ENCODE measurements at regions not wholly inside any gene's neighbourhood (a gene's known extent, or its start where the extent isn't known, plus 50 kb on each side); places are given as distances from the start of the nearest gene placed in this dataset.

DNA sequence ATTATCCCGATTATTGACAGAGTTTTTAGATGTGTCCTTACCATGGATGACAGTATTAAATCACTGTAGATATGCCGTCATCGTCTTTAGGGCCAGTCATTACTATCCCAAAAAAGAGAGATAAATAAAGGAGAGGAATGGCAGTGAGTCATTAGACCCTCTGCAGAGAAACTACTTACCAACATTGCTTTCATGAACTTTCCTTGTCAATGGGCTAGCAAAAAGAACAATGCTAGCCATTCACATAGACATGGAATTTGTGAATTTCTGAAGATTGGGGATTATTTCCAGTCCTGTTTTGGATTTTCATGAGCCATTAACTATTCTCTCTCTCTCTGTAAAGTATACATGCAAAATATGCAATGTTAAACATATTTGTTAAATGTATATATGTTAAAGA lies 319.4 kb upstream of the FANCL start:
- DNase-seq: no peak

DNA sequence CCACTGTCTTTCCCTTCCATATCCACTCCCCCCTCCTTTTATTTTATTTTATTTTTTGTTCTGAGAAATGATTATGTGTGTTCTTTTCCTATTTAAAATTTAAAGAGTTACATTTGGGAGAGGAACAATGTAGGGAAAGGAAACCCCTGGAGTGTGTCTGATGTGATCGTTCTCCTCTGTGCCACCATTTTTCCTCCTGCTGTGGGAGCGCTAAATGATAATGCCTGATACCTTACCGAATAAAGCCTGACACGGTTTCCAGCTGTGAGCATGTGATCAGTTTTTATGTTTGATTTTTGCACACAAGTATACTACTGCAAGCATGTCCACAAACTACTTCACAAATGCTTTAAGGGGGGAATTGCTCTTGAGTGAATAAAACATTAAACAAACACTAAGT lies 317.8 kb upstream of the FANCL start:
- no peak for DNase-seq

DNA sequence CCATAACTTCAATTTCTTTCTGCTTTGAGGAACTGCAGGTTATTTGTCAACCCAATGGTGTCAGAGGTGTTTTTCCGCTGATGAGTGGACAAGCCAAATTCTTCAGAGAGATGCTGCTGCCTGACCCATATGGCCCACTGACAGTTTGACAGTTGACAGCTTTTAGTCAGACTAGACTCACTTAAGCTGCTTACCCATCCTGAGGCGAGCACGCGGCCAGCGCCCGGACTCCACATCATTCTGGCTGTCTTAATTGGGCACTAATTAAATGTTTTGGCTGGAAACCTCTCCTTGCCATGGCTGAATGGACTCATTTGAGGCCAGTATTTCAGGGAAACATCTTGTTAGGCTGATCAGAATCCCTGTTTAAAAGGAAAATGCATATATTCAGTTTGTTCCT lies 316.1 kb upstream of the FANCL start:
- DNase-seq: no peak

DNA sequence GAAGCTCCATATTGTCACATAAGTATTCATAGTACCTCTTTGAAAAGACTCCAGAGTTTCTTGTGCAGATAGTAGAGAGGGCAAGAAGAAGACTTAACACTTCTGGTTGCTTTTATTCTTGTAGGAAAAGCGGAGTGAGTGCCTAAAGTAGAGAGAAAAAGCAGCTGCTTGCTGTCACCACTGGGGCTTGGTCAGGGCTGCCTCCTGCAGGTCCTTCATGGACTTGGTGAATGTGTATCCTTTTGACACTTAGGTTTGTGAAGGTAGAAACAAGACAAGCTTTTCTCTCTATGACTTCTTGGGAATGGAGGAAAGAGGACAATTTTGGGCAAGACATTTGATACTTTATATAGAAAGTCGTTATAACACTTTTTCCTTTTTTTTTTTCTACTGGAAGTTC lies 312.8 kb upstream of the FANCL start:
- no peak for DNase-seq

DNA sequence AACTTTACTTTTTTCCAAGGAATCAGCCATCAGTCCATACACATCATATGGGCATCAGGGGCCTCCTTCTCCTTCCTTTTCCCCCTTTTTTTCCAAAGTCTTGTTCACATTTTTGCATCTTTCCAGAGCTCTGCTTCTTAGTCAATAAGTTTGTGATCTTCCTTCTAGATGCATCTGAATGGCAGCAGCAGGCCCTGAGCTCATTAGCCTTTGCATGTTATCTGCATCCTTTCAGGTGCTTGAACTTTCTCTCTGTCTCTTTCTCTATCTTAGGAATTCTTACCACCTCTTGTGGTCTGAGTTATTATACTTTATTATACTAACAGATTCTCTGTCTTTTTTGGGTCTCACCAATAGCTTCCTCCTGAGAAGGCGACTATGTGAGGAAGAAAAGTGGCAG lies 312.4 kb upstream of the FANCL start:
- no peak for DNase-seq

DNA sequence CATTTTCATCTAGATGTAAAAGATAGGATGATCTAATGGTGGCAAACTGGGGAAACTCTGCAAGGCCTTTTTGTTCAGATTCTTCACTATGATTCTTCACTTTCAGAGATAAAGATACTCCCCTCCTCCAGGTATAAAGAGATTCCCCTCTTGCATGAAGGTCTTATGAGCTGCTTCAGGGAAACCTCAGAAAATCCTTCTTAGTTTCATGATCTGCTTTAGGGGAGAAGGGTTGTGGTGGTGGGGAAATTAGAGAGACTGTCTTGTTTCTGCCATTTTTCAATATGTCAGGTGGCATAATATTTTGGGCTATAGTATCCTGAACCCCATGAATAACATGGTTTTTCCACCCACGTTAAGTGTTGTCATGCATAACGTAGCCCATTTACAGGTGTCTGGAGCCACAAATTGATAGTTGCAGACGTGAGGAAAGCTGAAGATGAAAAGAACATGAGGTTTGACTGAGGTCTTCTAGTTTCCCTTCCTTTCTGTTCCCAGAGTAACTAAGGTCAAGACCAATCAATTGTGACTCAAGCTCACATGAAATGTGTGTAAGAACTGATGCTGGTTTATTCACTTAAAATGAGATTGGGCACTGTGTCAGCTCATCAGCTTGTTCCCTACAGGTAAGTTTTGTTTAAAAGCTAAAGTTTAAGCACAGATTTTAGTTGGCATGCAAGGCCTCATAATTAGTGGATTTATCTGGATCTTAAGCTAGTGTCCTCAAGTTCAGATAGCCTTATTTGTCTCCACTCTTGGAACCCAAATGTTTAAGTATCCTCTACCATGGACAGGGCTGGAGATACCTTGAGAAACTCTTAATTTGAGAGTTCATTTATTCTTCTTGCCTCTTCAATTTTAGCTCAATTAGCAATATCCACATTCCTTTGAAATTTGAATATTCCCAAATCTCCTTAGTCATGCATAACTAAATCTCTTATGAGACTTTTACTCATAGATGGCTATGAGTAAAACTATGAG lies 304.5 kb upstream of the FANCL start:
- DNase-seq: no peak

DNA sequence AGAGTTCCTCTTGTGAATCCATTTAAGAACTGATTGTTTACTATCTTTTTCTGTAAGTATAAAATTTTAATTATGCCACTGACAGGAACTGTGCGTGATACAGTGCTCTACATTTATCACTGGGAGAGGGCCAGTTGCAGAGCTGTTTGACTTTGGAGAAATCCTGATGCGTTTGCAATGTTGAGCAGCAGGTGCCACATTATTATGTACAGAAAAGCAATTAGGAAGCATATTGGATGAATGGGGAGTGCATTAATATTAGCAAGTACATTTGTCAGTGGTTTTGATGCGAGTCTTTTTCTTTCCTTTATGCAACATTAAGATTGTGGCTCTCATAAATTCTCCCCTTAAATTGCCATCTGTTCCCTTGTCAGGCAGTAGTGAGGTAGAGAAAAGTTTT lies 302.3 kb upstream of the FANCL start:
- DNase-seq: no peak

DNA sequence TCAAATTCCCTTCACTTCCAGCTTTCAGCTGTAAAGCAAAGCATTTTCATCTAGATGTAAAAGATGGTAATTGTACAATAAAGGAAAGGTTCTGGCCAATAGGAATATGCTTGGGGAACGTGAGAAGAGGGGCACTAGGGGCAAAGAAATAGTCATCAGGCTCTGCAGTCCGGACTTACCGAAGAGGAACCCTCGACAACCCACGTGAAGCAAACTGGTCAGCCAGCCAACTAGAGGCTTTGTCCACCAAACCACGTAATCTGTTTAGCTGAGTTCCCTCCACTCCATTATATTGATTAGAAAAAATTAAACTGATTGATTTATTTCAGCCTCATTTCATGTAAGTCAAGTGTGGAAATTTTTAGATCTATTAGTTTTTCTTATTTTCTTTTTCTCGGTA lies 300.4 kb upstream of the FANCL start:
- DNase-seq: no peak

DNA sequence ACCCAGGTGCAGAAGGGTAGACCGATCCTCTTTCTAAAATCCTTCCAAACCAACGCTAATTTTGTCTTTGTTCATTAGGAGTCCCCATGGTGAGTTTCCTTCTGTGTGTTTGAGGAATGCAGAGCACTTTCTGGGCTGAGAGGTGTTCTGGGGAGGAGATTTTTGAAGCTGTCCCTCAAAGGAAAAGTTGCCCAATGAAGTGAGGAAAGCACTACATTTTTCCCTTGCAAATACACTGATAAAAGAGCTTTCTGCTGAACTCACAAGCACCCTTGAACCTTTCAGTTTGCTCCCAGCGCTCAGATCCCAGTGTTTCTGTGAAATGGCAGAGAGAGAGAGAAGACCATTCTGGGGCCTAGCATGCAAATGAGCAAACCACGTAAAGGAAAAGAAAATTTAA lies 299.6 kb upstream of the FANCL start:
- DNase-seq: no peak

DNA sequence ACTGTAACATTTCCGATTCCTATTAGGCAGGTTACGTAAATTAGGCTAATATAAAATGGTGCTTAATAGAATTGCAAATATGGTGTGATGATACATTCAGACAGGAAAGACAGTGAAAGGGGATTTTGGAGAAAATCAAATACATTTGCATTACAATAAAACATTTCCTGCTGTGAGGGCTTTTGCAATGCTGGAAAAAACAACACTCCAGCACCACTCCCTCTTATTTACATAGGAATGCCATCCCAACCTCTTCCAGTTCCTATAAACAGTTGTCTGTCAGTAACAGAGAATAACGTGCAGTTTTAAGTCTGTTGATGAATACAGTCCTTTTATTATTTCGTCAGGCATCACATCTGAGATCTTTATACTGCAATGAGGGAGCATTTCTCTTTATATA lies 298.8 kb upstream of the FANCL start:
- DNase-seq: peak; percentile 8

DNA sequence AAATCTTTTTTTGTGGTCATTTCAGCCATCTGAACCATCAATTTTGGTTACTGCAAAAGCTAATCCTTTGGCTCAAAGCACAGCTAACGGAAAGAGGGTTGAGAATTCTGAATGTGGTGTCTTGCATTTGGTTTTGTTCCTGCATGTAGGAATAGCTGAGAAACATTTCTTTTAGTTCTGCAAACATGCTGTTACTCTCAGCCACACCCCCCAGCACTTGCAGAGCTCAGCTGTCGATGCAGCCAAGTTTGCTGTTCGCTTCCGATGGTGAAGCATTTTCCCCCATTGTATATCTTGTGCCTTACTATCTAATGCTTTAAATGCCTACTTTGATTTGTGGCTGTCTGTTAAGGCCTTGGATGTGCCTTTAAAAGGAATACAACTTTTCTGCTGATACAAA lies 294.9 kb upstream of the FANCL start:
- no peak for DNase-seq

DNA sequence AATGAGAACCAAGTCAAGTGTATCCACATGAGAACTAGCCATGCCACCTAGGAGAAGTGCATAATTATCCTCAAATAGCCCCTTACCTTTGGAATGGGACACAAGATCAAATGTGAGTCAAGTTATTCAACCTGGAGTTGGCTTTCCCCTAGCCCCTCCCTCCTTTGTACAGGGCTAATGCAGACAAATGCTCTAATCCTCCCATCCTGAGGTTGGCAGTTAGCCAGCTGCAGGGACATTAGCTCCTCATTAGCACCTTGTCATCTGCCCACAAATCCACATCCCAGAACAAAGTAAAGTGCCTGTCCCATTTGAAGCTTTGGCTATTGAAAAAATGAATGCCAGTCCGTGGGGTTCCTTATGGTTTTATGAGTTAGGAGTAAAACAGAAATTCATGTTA lies 294.1 kb upstream of the FANCL start:
- peak; percentile 46 for DNase-seq

DNA sequence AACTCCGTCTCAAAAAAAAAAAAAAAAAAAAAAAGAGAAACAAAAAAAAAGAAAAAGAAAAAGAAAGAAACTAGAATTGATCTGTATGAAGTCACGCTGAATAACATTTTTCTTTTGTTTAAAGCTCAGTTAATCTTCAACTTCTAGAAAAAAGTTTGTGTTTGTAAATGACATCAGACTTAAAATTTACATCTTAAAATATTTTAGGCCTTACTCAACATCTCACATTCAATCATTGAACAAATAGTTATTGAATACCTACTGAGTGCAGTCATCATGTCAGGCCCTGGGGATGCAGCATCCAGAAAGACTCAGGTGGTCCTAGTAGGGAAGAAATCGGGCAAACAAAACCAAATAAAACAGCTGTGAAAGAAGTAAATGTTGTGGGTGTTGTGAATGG lies 292.3 kb upstream of the FANCL start:
- DNase-seq: no peak

DNA sequence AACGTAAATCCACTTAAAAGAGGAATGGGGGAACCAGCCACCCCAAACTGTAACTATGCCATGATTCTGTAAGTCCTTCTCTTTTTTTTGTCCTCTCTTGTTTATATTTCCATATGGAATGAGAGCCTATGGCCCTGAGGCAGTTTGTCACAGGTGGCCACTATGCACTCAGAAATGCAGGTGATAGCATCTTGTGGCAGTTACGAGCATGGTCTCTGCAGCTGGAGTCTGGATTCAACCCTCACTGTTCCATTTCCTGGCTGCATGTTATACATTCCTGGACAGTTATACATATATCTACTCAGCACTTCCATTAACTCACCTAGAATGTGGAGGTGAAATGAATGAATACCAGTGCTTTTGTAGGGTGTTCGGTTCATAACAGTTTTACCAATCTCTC lies 291.5 kb upstream of the FANCL start:
- no peak for DNase-seq

DNA sequence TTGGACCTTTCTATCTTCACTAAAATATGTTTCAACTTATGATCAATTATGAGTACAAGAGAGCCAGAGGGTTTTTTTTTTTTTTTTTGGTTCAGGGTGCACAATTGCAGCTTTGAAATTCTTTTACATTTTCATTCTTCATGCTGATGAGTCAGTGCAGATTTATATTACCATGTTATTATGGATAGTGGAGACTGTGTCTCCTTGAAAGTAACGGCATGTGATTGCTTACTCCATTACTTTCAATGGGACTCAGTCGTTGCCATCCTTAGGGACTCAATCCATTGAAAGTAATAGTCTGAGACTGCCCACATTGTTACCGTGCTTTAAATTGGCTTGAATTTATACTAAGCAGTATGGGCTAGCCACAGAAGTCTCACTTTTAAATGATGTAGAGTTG lies 286.5 kb upstream of the FANCL start:
- DNase-seq: no peak

DNA sequence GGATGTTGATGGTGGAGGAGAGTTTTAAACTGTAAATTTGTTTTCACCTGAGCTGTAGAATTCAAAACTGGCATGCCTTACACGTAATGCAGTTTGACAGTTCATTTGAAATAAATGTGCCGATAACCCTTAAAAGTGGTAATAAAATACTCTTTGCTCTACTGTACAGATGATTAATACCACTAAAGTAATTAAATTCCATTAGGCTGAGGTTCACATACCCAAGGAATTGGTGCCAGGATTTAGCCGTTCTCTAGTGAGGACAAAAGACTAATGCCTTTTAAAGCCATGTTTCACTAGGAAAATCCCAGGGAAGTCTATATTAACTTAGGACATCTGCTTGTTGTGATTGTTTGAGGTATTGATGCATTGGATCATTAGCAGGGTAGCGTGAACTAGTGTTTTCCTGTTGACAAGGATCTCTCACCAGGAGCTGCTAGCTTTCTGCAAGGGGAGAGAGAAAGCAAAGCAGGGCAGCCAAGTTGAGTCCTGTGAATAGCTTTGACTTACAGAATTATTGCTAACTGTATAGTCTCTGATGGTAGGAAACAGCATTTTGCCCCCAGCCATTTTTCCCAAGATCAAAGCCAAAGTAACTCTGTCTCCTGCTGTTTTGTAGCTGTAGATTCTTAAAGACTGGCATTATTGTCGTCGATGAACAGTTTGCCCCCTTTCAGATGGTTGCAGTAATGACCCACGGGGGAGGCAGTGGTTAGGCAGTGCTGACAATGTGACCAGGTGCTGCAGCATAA lies 280.9 kb upstream of the FANCL start:
- peak; percentile 5 for DNase-seq

DNA sequence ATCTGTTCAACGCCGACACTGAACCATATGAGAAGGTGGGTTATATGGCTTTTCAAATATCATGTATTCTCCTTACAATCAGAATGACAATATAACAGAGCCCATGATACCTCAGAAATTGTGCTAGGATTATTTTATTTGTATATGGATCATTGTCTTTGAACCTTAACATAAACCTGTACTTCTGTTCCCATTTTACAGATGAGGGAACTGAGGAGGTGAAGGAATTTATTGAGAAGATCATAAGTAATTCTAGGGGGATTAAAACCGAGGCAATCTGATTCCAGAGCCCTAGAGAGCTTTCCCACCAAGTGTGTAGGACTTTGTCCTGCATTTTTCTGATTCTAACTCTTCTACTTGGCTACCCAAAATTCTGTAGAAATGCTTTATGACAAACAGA lies 279.8 kb upstream of the FANCL start:
- no peak for DNase-seq

DNA sequence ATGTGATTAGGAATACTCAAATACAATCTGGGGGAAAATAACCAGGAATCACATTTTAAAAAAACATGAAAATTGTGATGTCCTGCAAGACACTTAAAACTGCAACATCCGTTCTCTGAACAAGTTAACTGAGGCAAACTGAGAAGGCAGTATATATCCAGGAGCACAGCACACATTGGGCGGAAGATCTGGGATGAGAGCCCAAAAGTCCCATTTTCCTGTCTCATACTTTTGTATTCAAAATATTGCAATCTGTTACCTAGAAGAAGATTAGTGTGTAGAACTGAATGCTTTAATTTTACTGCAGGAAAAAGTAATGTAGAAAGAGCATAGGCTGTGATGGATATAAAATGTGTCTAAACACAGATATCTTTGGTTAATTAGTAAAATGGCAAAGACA lies 276.8 kb upstream of the FANCL start:
- DNase-seq: no peak

DNA sequence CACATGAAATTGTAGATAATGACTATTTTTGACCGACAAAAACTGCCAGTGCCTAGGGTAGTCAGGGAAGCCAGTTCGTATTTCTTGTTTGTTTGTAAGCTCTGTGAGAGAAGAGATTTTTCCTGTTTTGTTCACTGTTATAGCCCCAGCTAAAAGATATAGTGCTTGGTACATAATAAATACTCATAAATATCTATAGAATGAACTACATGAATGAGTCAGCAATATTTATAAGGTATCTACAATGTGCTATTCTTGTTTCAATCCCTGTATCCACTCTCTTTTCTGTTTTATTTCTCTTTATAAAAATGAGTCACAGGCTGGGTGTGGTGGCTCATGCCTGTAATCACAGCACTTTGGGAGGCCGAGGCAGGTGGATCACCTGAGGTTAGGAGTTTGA lies 275.6 kb upstream of the FANCL start:
- no peak for DNase-seq

DNA sequence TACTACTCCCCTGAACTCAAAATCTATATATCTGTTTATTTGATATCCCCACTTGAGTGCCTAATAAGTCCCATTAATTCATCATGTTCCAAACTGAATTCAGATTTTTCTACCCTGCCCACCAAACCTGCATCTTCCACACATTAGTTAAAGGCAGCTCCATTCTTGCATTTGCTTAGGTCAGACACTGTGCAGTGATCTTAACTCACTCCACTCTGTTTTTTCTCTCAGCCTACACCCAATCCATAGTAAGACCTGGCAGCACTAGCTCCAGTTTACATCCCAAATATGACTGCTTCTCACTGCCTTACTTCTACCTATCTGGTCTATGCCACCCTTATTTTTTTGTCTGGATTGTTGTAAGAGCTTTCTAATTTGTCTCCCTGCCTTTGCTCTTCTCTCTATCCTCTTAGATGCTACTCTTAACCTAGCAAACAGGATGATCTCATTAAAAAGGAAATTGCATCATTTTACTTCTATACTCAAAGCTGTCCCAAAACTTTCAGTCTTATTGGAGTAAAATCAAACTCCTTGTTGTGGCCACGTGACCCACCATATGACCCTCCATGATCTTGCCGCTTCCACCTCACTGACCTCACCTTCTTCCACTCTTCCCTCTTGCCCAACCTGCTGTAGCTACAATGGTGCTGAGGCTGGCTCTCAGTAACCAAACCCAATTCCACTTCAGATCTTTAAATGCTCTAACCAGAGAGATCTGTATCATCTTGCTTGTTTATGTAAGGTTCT lies 274.9 kb upstream of the FANCL start:
- DNase-seq: peak; percentile 34

DNA sequence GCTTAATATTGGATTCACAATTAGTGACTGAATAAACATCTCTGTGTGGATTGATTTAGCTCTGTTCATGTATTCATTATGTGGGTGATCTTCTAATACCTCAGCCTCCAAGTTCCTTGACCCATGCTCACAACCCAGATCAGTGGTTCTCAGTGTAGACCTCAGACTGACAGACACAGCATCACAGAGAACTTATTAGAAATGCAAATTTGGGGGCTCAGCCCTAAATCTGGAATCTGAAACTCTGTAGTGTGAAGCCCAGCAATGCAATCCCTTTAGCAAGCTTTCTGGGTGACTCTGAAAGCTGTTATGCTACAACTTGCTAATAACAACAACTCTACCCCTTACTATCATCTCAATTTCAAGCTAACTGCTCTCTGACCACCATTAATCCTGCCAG lies 273.1 kb upstream of the FANCL start:
- DNase-seq: no peak

DNA sequence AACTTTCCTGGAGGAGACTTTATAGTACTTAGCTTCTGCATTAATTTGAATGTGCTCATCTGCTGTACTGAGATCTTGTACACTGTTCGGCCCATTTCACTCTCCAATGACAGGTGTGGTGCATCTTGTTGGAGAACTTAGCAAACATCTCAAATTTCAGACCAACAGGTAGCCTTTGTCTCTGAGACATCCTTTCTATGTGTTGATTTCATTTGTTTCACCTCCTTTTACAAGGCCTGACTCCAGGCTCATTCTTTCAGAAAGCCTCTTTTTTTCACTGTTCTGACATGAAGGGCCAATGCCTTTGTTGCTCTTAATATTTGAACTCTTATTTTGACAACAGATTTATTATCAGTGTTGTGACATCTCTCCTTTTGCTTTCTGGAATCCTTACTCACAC lies 271.8 kb upstream of the FANCL start:
- DNase-seq: peak; percentile 63

DNA sequence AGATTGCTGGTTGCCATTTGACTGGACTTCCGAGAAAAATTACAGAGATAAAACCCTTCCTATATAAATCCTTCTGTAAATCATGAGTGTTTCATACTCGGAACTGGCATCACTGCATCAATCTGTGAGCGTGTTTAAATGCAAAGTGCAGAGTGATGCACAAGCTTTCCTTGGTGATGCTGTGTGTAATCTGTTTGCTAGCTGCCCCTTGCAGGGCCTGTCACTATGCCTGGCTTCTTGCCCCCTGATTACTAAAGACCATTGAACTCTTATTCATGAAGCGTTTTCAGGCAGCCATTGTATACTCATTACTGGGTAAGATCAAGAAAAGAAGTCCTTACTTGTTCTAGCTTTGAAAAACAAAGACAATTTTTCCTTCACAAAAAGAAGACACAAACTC lies 266.9 kb upstream of the FANCL start:
- DNase-seq: no peak

DNA sequence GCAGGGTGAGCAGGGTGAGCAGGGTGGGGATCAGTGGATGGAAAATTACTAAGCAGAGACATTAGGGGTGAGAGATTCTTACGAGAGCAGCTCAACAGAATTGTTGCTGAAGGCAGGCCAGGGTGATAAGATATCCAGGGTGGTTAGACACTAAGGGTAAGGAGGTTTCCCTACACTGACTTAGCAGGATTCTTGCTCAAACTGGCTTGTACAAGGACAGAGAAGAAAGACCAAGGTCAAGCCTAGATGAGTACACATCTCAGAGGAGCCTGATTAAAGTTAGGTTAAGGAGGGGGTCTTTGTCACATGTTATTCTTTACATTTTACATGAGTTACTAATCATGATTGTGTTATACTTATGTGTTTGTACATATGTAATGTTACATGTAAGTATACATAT lies 262.8 kb upstream of the FANCL start:
- DNase-seq: no peak

Data from NCI-H510A (cell line).